SK-N-SH (cell line): ENCODE measurements at regions not wholly inside any gene's neighbourhood (a gene's known extent, or its start where the extent isn't known, plus 50 kb on each side); places are given as distances from the start of the nearest gene placed in this dataset.
A peak's percentile ranks its signal among the peaks of the same experiment; 100 is the strongest.

Source experiments
- CTCF ChIA-PET: fragments of 300-600, 350-600 bp; formaldehyde crosslinking; extraction: SDS; loops from one replicate; lab custom pipeline; 2021; lab: Yijun Ruan, JAX
- POLR2A ChIA-PET: fragments of 350-600 bp; sonication (Branson Sonifier 250); formaldehyde crosslinking; extraction: SDS; loops from one replicate; lab custom pipeline; 2020; ENCODE audit warnings: antibody characterized with exemption, inconsistent platforms; lab: Yijun Ruan, JAX
- DNase-seq: peaks from one replicate; pipeline ENCODE4 v3.0.0; 2012
- H2AFZ ChIP-seq: fragments of 200-600 bp; sonication (generic); 2 replicates; pipeline ENCODE4 v1.8.1; 2016; ENCODE audit warnings: antibody characterized with exemption, mild to moderate bottlenecking, low read depth
- H3F3A ChIP-seq: fragments of 200-600 bp; sonication (generic); replicated peaks from 2 replicates; pipeline ENCODE3; 2016; ENCODE audit warnings: antibody characterized with exemption, mild to moderate bottlenecking; ENCODE audit not compliant: insufficient read depth
- H3K27ac ChIP-seq, 2 experiments: fragments of 200-500 bp in 1 of 2; fragments of 200-600 bp in 1 of 2; sonication (Bioruptor generic) in 1 of 2; sonication (generic), shearing (Covaris generic) in 1 of 2; 2 replicates each; pipeline versions ENCODE4 v1.5.1 to v1.6.1; 2014 to 2016; ENCODE audit warnings: low read depth in 2 of 2, inconsistent platforms in 1 of 2, low read length in 1 of 2, mild to moderate bottlenecking in 1 of 2, mixed read lengths in 1 of 2
- H3K27me3 ChIP-seq: fragments of 200-600 bp; sonication (generic), shearing (Covaris generic); 2 replicates; pipeline ENCODE4 v1.6.1; 2016; ENCODE audit warnings: mixed run types; ENCODE audit not compliant: insufficient read depth
- H3K36me3 ChIP-seq, 2 experiments: fragments of 200-500 bp in 1 of 2; fragments of 200-600 bp in 1 of 2; sonication (Bioruptor generic) in 1 of 2; sonication (generic) in 1 of 2; replicated peaks in 1 of 2; 2 replicates each; pipeline versions ENCODE3 to v1.5.1; 2014 to 2016; ENCODE audit warnings: low read length in 1 of 2, mild to moderate bottlenecking in 1 of 2; ENCODE audit not compliant: insufficient read depth in 2 of 2, control insufficient read depth in 1 of 2
- H3K4me1 ChIP-seq, 2 experiments: fragments of 200-500 bp in 1 of 2; fragments of 200-600 bp in 1 of 2; sonication (Bioruptor generic) in 1 of 2; sonication (generic), shearing (Covaris generic) in 1 of 2; 2 replicates each; pipeline versions ENCODE4 v1.5.1 to v1.6.1; 2014 to 2016; ENCODE audit warnings: low read depth in 1 of 2, low read length in 1 of 2, mixed run types in 1 of 2; ENCODE audit not compliant: insufficient read depth in 2 of 2, control insufficient read depth in 1 of 2
- H3K4me2 ChIP-seq: fragments of 200-600 bp; sonication (generic), shearing (Covaris generic); 2 replicates; pipeline ENCODE4 v1.6.1; 2017; ENCODE audit warnings: mixed run types
- H3K4me3 ChIP-seq, 2 experiments: fragments of 200-500 bp in 1 of 2; fragments of 200-600 bp in 1 of 2; sonication (Bioruptor generic) in 1 of 2; sonication (generic), shearing (Covaris generic) in 1 of 2; 2 replicates each; pipeline versions ENCODE4 v1.5.1 to v1.8.1; 2014 to 2016; ENCODE audit warnings: low read depth in 2 of 2, inconsistent platforms in 1 of 2, low read length in 1 of 2, mild to moderate bottlenecking in 1 of 2, mixed read lengths in 1 of 2, moderate library complexity in 1 of 2
- H3K79me2 ChIP-seq: fragments of 200-600 bp; sonication (generic); 2 replicates; pipeline ENCODE4 v1.8.1; 2017; ENCODE audit warnings: mild to moderate bottlenecking; ENCODE audit not compliant: insufficient read depth
- H3K9ac ChIP-seq: fragments of 200-600 bp; sonication (generic); 2 replicates; pipeline ENCODE4 v1.6.1; 2017; ENCODE audit warnings: mixed run types
- H3K9me2 ChIP-seq: fragments of 200-600 bp; sonication (generic); 2 replicates; pipeline ENCODE4 v1.6.1; 2017; ENCODE audit warnings: mixed run types
- H3K9me3 ChIP-seq: fragments of 200-600 bp; sonication (generic); 2 replicates; pipeline ENCODE4 v1.6.1; 2017; ENCODE audit warnings: mixed run types, mild to moderate bottlenecking, moderate library complexity
- H4K20me1 ChIP-seq: fragments of 200-600 bp; sonication (generic); 2 replicates; pipeline ENCODE4 v1.6.1; 2017; ENCODE audit warnings: mild to moderate bottlenecking, mixed run types; ENCODE audit not compliant: insufficient read depth
- CHD2 ChIP-seq: fragments of 150-350 bp; IDR thresholded peaks from 2 replicates; pipeline ENCODE4 v1.6.1; 2018; ENCODE audit warnings: low read length; ENCODE audit not compliant: partially characterized antibody
- CTCF ChIP-seq: fragments of 200-600 bp; sonication (generic); IDR thresholded peaks from 2 replicates; pipeline ENCODE4 v1.6.1; 2017; ENCODE audit warnings: antibody characterized with exemption, mild to moderate bottlenecking, moderate library complexity
- ELF1 ChIP-seq: IDR thresholded peaks from 2 replicates; pipeline ENCODE4 v1.4.0; 2012
- EP300 ChIP-seq, 2 experiments: IDR thresholded peaks; 2 replicates each; pipeline versions ENCODE4 v1.4.0 to v1.6.1; 2012; ENCODE audit warnings: borderline replicate concordance in 1 of 2, low read depth in 1 of 2, low read length in 1 of 2
- EZH2phosphoT487 ChIP-seq: fragments of 200-600 bp; sonication (generic); IDR thresholded peaks from 2 replicates; pipeline ENCODE4 v1.6.1; 2017; ENCODE audit warnings: low read depth, mixed run types, mild to moderate bottlenecking, antibody characterized with exemption, moderate library complexity, borderline replicate concordance
- GABPA ChIP-seq: IDR thresholded peaks from 2 replicates; pipeline ENCODE4 v1.4.0; 2012; ENCODE audit warnings: low read depth, mild to moderate bottlenecking
- GATA2 ChIP-seq: sonication (generic); formaldehyde crosslinking; IDR thresholded peaks from 2 replicates; pipeline ENCODE4 v1.5.0; 2020; ENCODE audit warnings: mild to moderate bottlenecking, missing genetic modification reagents
- IRF3 ChIP-seq: fragments of 150-350 bp; IDR thresholded peaks from 2 replicates; pipeline ENCODE4 v1.6.1; 2016; ENCODE audit warnings: mild to moderate bottlenecking, low read depth, low read length
- MEF2A ChIP-seq: IDR thresholded peaks from 2 replicates; pipeline ENCODE4 v1.4.0; 2012; ENCODE audit warnings: low read depth, borderline replicate concordance
- MXI1 ChIP-seq: IDR thresholded peaks from 2 replicates; pipeline ENCODE4 v1.6.1; 2012; ENCODE audit warnings: mild to moderate bottlenecking, low read depth, low read length, improper control_type of control experiment
- NRF1 ChIP-seq: IDR thresholded peaks from 2 replicates; pipeline ENCODE4 v1.6.1; 2012; ENCODE audit warnings: low read depth, mild to moderate bottlenecking, low read length
- PBX3 ChIP-seq: IDR thresholded peaks from 2 replicates; pipeline ENCODE4; 2012
- POLR2AphosphoS5 ChIP-seq: IDR thresholded peaks from 2 replicates; pipeline ENCODE4 v1.6.1; 2012; ENCODE audit warnings: low read depth, low read length
- RCOR1 ChIP-seq: fragments of 150-350 bp; IDR thresholded peaks from 2 replicates; pipeline ENCODE4 v1.6.1; 2017; ENCODE audit warnings: antibody characterized with exemption, low read length
- RFX5 ChIP-seq: IDR thresholded peaks from 2 replicates; pipeline ENCODE4 v1.6.1; 2012; ENCODE audit warnings: mild to moderate bottlenecking, improper control_type of control experiment, low read length
- RXRA ChIP-seq: IDR thresholded peaks from 2 replicates; pipeline ENCODE4 v1.4.0; 2012; ENCODE audit warnings: low read depth, mild to moderate bottlenecking, borderline replicate concordance
- SIN3A ChIP-seq: IDR thresholded peaks from 2 replicates; pipeline ENCODE4 v1.6.1; 2012; ENCODE audit warnings: low read depth, mild to moderate bottlenecking, low read length, moderate library complexity, borderline replicate concordance
- TCF12 ChIP-seq: IDR thresholded peaks from 2 replicates; pipeline ENCODE4 v1.4.0; 2012
- YY1 ChIP-seq: IDR thresholded peaks from 2 replicates; pipeline ENCODE4 v1.4.0; 2012; ENCODE audit warnings: low read depth, mild to moderate bottlenecking
- WGBS: methylation state at CpG from one replicate; pipeline ENCODE4 v1.1.6; 2017; ENCODE audit warnings: low lambda C conversion rate; 5-methylcytosine and 5-hydroxymethylcytosine counted together
- TF ChIP-seq, protein P1 (sequence below): IDR thresholded peaks from 2 replicates; pipeline ENCODE4 v1.4.0; 2012; ENCODE audit warnings: low read depth
- TF ChIP-seq, protein P2 (sequence below): IDR thresholded peaks from 2 replicates; pipeline ENCODE4 v1.6.1; 2012; ENCODE audit warnings: mild to moderate bottlenecking, low read depth, low read length, moderate library complexity
- TF ChIP-seq, protein P3 (sequence below): IDR thresholded peaks from 2 replicates; pipeline ENCODE4 v1.4.0; 2012; ENCODE audit warnings: low read depth, borderline replicate concordance

DNA sequence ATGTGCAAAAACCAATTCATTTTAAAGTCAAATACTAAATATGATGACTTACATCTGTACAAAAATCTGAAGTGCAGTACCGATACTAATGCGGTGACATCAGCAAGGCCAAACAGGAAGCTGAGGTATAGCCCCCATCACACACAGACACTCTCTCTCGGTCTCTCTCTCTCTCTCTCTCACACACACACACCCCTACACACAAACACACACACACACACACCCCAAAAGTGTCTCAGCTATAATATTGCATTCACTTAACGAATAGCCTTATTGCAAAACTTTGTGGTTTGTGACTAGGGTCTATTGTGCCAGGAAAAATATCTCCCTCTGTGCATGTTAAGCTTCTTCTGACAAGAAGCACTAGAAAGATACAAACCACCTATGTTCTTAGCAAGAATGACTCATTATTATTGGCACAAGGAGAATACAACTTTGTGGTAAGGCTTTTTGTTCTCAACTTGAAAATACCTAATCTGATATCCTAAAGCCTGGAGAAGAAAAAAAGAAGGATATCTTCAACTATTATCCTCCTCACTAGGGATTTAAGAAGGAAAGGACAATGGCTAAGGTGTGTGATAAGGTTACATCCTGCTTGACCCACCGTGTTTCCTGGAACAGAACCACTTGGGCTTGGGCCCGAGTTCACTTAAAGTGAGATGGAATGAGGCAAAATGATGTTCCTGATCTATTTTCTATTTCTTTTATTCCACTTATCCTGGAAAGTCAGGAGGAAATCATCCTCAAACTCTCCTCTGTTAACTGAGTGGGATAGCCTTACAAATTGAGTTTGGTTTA, 107.1 kb downstream of the NIBAN1 start:
- Histone ChIP-seq H4K20me1 (no peaks in the 10 kb centered on the region), H3K9me3 (no peaks in the 10 kb centered on the region), H3K4me1 (peaks cover 7% of the 10 kb centered on the region in 2 experiments; a peak in 2 of 4 replicates), H3K27ac (peak overlapping the region; percentile 86 to 88), H3K9ac (peak overlapping the region; percentile 19; the same call in 1 of the 2 replicates), H2AFZ (0 out of 2 replicates have a peak overlapping the region, but pooled peaks have one; percentile 8), H3K9me2 (no peaks in the 10 kb centered on the region), H3K36me3 (no peaks in the 10 kb centered on the region), H3K27me3 (no peaks in the 10 kb centered on the region), H3K4me2 (peak overlapping the region; percentile 47), H3K4me3 (no peak overlapping the region), H3K79me2 (no peaks in the 10 kb centered on the region), H3F3A (peaks cover 20% of the 10 kb centered on the region)
- DNase-seq, result no peak
- CTCF ChIA-PET, result interaction anchor here (0.7 kb wide), 1 partner anchor 634 kb away, joined by 3 read pairs; no protein-coding TSS in a partner anchor
- WGBS, result 43% methylated on average over 6 of the region's 6 CpGs
- POLR2A ChIA-PET, result no interaction called here
- no peak for TF ChIP-seq RFX5
- TF ChIP-seq EZH2phosphoT487, result no peak
- TF ChIP-seq, protein P1, sequence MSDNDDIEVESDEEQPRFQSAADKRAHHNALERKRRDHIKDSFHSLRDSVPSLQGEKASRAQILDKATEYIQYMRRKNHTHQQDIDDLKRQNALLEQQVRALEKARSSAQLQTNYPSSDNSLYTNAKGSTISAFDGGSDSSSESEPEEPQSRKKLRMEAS, result peak; percentile 56; the same call in 1 of the 2 replicates
- TF ChIP-seq, protein P2, sequence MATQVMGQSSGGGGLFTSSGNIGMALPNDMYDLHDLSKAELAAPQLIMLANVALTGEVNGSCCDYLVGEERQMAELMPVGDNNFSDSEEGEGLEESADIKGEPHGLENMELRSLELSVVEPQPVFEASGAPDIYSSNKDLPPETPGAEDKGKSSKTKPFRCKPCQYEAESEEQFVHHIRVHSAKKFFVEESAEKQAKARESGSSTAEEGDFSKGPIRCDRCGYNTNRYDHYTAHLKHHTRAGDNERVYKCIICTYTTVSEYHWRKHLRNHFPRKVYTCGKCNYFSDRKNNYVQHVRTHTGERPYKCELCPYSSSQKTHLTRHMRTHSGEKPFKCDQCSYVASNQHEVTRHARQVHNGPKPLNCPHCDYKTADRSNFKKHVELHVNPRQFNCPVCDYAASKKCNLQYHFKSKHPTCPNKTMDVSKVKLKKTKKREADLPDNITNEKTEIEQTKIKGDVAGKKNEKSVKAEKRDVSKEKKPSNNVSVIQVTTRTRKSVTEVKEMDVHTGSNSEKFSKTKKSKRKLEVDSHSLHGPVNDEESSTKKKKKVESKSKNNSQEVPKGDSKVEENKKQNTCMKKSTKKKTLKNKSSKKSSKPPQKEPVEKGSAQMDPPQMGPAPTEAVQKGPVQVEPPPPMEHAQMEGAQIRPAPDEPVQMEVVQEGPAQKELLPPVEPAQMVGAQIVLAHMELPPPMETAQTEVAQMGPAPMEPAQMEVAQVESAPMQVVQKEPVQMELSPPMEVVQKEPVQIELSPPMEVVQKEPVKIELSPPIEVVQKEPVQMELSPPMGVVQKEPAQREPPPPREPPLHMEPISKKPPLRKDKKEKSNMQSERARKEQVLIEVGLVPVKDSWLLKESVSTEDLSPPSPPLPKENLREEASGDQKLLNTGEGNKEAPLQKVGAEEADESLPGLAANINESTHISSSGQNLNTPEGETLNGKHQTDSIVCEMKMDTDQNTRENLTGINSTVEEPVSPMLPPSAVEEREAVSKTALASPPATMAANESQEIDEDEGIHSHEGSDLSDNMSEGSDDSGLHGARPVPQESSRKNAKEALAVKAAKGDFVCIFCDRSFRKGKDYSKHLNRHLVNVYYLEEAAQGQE, result no peak
- TF ChIP-seq CTCF, result no peak
- TF ChIP-seq RCOR1, result no peak
- TF ChIP-seq, protein P3, sequence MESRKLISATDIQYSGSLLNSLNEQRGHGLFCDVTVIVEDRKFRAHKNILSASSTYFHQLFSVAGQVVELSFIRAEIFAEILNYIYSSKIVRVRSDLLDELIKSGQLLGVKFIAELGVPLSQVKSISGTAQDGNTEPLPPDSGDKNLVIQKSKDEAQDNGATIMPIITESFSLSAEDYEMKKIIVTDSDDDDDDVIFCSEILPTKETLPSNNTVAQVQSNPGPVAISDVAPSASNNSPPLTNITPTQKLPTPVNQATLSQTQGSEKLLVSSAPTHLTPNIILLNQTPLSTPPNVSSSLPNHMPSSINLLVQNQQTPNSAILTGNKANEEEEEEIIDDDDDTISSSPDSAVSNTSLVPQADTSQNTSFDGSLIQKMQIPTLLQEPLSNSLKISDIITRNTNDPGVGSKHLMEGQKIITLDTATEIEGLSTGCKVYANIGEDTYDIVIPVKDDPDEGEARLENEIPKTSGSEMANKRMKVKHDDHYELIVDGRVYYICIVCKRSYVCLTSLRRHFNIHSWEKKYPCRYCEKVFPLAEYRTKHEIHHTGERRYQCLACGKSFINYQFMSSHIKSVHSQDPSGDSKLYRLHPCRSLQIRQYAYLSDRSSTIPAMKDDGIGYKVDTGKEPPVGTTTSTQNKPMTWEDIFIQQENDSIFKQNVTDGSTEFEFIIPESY, result peak; percentile 52; the same call in 1 of the 2 replicates
- TF ChIP-seq ELF1, result no peak
- no peak for TF ChIP-seq GABPA
- TF ChIP-seq YY1, result no peak
- peak; percentile 44 to 95 for TF ChIP-seq EP300 (IDR thresholded peaks at IDR 0.05; ENCODE audit: borderline replicate concordance in 1 of 2, low read depth in 1 of 2, low read length in 1 of 2)
- no peak for TF ChIP-seq CHD2
- no peak for TF ChIP-seq GATA2 (CRISPR knock-in tag)
- no peak for TF ChIP-seq SIN3A
- TF ChIP-seq POLR2AphosphoS5, result peak; percentile 81; the same call in 1 of the 2 replicates
- 0 out of 2 replicates have a peak, but pooled peaks have one; percentile 64 for TF ChIP-seq MEF2A
- peak; percentile 99 for TF ChIP-seq TCF12
- TF ChIP-seq RXRA, result peak; percentile 75
- TF ChIP-seq MXI1, result no peak
- no peak for TF ChIP-seq IRF3
- no peak for TF ChIP-seq NRF1
- peak; percentile 93 for TF ChIP-seq PBX3
